GM12878 (cell line): ENCODE measurements at regions not wholly inside any gene's neighbourhood (a gene's known extent, or its start where the extent isn't known, plus 50 kb on each side); places are given as distances from the start of the nearest gene placed in this dataset.

ENCODE experiments used
- ATAC-seq: fragments of 200-7000 bp; cut with Tn5 transposase; 3 replicates; pipeline ENCODE4 v1.9.1; 2020; ENCODE audit warnings: mild to moderate bottlenecking, moderate library complexity
- BruUV-seq: library from RNA; stranded (reverse); fragments of 400-500 nt; replicated peaks from 2 replicates; lab custom pipeline; 2021; lab: Mats Ljungman, UMichigan
- CTCF ChIA-PET: fragments of 300-600 bp; sonication (Branson Sonifier 250); formaldehyde crosslinking; extraction: SDS; loops from one replicate; lab custom pipeline; 2021; ENCODE audit warnings: inconsistent platforms; lab: Yijun Ruan, JAX
- POLR2A ChIA-PET: fragments of 350-600 bp; formaldehyde crosslinking; extraction: SDS; loops from one replicate; lab custom pipeline; 2021; ENCODE audit warnings: inconsistent platforms; lab: Charles Lee
- RAD21 ChIA-PET: fragments of 300-600 bp; sonication (Branson Sonifier 250); formaldehyde crosslinking; loops from one replicate; lab custom pipeline; 2023; ENCODE audit warnings: antibody characterized with exemption; ENCODE audit not compliant: unreplicated experiment; lab: Charles Lee
- SMC1A ChIA-PET: fragments of 300-600 bp; sonication (Branson Sonifier 250); formaldehyde crosslinking; loops from one replicate; lab custom pipeline; 2023; ENCODE audit not compliant: unreplicated experiment, uncharacterized antibody; lab: Charles Lee
- DNase-seq: peaks from one replicate; pipeline ENCODE4 v3.0.0-alpha.2; 2011; ENCODE audit warnings: low read depth, low spot score
- FAIRE-seq: peaks from 3 replicates; lab custom pipeline; 2011; peaks lifted over from hg19 to GRCh38; lab: Jason Lieb, UNC
- H2AFZ ChIP-seq: 2 replicates; pipeline ENCODE4 v1.6.0; 2011; ENCODE audit warnings: low read depth, low read length, control low read depth; ENCODE audit not compliant: control insufficient read depth
- H3K27ac ChIP-seq: 2 replicates; pipeline ENCODE4 v1.5.1; 2011; ENCODE audit warnings: control low read depth; ENCODE audit not compliant: control insufficient read depth, insufficient read depth
- H3K27me3 ChIP-seq, 2 experiments: replicated peaks in 1 of 2; 2 replicates each; pipeline versions ENCODE4 v1.6.0 to v1.6.1; 2011; ENCODE audit warnings: low read length in 1 of 2; ENCODE audit not compliant: control insufficient read depth in 2 of 2, insufficient read depth in 2 of 2
- H3K36me3 ChIP-seq, 2 experiments: 2 replicates each; pipeline ENCODE4 v1.5.1; 2011; ENCODE audit warnings: low read length in 1 of 2; ENCODE audit not compliant: control insufficient read depth in 2 of 2, insufficient read depth in 2 of 2
- H3K4me1 ChIP-seq: 2 replicates; pipeline ENCODE4 v1.6.1; 2011; ENCODE audit warnings: mild to moderate bottlenecking, low read length, moderate library complexity, mixed read lengths; ENCODE audit not compliant: control insufficient read depth, insufficient read depth
- H3K4me2 ChIP-seq: 2 replicates; pipeline ENCODE4 v1.6.0; 2011; ENCODE audit warnings: control low read depth; ENCODE audit not compliant: control insufficient read depth, insufficient read depth
- H3K4me3 ChIP-seq: fragments of 200-600 bp; sonication (generic); 2 replicates; pipeline ENCODE4 v1.5.1; 2016
- H3K79me2 ChIP-seq: 2 replicates; pipeline ENCODE4 v1.6.0; 2011; ENCODE audit warnings: low read length; ENCODE audit not compliant: control insufficient read depth, insufficient read depth
- H3K9ac ChIP-seq: 2 replicates; pipeline ENCODE4 v1.8.0; 2011; ENCODE audit warnings: low read length, control low read depth, mixed read lengths; ENCODE audit not compliant: control insufficient read depth, insufficient read depth
- H3K9me3 ChIP-seq: replicated peaks from 3 replicates; pipeline ENCODE4 v1.5.1; 2011; ENCODE audit warnings: mild to moderate bottlenecking, low read length; ENCODE audit not compliant: control insufficient read depth, insufficient read depth
- H4K20me1 ChIP-seq: 2 replicates; pipeline ENCODE4 v1.6.0; 2011; ENCODE audit not compliant: control insufficient read depth, insufficient read depth
- GATAD2B ChIP-seq: fragments of 450-650 bp; conservative IDR thresholded peaks from 2 replicates; pipeline ENCODE4 v1.6.1; 2017; ENCODE audit warnings: low read depth, mild to moderate bottlenecking, moderate library complexity
- IKZF1 ChIP-seq: fragments of 450-650 bp; conservative IDR thresholded peaks from 2 replicates; pipeline ENCODE4 v1.6.1; 2017; ENCODE audit warnings: antibody characterized with exemption, mild to moderate bottlenecking
- KAT2A ChIP-seq: conservative IDR thresholded peaks from 2 replicates; pipeline ENCODE4 v1.6.1; 2011; ENCODE audit warnings: low read depth, low read length; ENCODE audit not compliant: control insufficient read depth
- MEF2B ChIP-seq: fragments of 450-650 bp; IDR thresholded peaks from 2 replicates; pipeline ENCODE4 v1.6.1; 2018; ENCODE audit warnings: mild to moderate bottlenecking, moderate library complexity; ENCODE audit not compliant: partially characterized antibody, poor library complexity, severe bottlenecking
- RCOR1 ChIP-seq: conservative IDR thresholded peaks from 2 replicates; pipeline ENCODE4 v1.6.1; 2012; ENCODE audit warnings: low read depth, low read length, improper control_type of control experiment
- RELA ChIP-seq: fragments of 450-650 bp; IDR thresholded peaks from 2 replicates; pipeline ENCODE4 v1.8.0; 2014; ENCODE audit warnings: borderline replicate concordance; ENCODE audit not compliant: partially characterized antibody
- TCF12 ChIP-seq: IDR thresholded peaks from 2 replicates; pipeline ENCODE4 v1.6.1; 2011; ENCODE audit warnings: low read depth, mild to moderate bottlenecking, low read length
- YBX1 ChIP-seq: fragments of 450-650 bp; IDR thresholded peaks from 2 replicates; pipeline ENCODE4 v1.6.1; 2016; ENCODE audit warnings: antibody characterized with exemption
- ZNF24 ChIP-seq: fragments of 450-650 bp; IDR thresholded peaks from 2 replicates; pipeline ENCODE4 v1.6.1; 2017; ENCODE audit warnings: antibody characterized with exemption, mild to moderate bottlenecking
- whole genome bisulfite sequencing: methylation state at CpG from one replicate; pipeline ENCODE4 v1.1.6; 2016; ENCODE audit warnings: low lambda C conversion rate; ENCODE audit not compliant: insufficient replicate concordance, insufficient coverage; ENCODE audit errors: missing lambda C conversion rate; 5-methylcytosine and 5-hydroxymethylcytosine counted together
- in situ Hi-C: fragments of 300-500 bp; cut with MboI; formaldehyde crosslinking; loops from 9 replicates; pipeline ENCODE4 v1.14.3; 2018; ENCODE audit warnings: mixed read lengths
- intact Hi-C: fragments of 100-400 bp; cut with micrococcal nuclease; formaldehyde crosslinking; loops from one replicate; pipeline ENCODE4 v1.14.2; 2022; ENCODE audit not compliant: unreplicated experiment
- TF ChIP-seq, protein P1 (sequence below): fragments of 450-650 bp; IDR thresholded peaks from 2 replicates; pipeline ENCODE4 v1.6.1; 2017; ENCODE audit warnings: mild to moderate bottlenecking, moderate library complexity
- TF ChIP-seq, protein P2 (sequence below): IDR thresholded peaks from 2 replicates; pipeline ENCODE4 v1.6.1; 2011; ENCODE audit warnings: borderline replicate concordance, low read depth, mild to moderate bottlenecking, moderate library complexity, low read length; ENCODE audit not compliant: insufficient read depth, poor library complexity, severe bottlenecking
- TF ChIP-seq, protein P3 (sequence below): fragments of 450-650 bp; formaldehyde crosslinking; IDR thresholded peaks from 2 replicates; pipeline ENCODE4 v1.5.0; 2022; ENCODE audit warnings: mild to moderate bottlenecking, missing genetic modification characterization

DNA sequence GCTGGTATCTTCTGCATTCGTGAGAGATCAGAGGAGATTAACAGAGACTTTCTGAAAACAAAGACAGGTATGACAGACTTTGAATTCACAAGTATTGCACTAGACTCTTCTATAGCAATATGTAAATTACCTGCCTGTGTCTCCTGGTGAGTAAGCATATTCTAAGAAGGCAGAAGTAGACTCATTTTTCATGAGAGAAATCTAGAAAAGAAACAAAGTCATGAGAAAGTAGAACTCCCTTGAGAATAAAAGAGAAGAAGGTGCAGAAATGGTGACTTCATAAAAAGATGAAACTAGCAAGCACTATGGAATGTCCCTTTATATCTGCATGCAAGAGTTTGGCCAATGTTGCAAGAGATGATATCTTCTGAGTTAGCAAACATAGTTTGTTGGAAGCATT lies 419.8 kb downstream of the DMRT2 start:
- H3K36me3 ChIP-seq, result no peaks in the 10 kb centered on the region
- ChIA-PET POLR2A (interaction anchor here (0.7 kb wide), 1 partner anchor 463 kb away, joined by 6 read pairs; no protein-coding TSS in a partner anchor), SMC1A (interaction anchor here (1.1 to 2.2 kb wide), 7 partner anchors 9 to 136 kb away, joined by 3 to 12 read pairs (median 4); no protein-coding TSS in a partner anchor), RAD21 (interaction anchor here (0.7 to 1.8 kb wide), 8 partner anchors 20 to 406 kb away, joined by 3 to 7 read pairs (median 4); no protein-coding TSS in a partner anchor), CTCF (no interaction called here)
- H3K79me2 ChIP-seq, result no peaks in the 10 kb centered on the region
- ATAC-seq (peak; percentile 95), FAIRE-seq (no peak), DNase-seq (peak; percentile 68)
- WGBS, result 15% methylated on average over 1 of the region's 1 CpG
- intact Hi-C loops (loop anchor here (2.0 to 10.0 kb wide), 3 partner anchors 67 to 615 kb away; no protein-coding TSS in a partner anchor), in situ Hi-C loops (loop anchor here (25.0 kb wide), 1 partner anchor 392 kb away; no protein-coding TSS in a partner anchor)
- no TSS peak for BruUV-seq
- H3K9me3 ChIP-seq, result peaks cover 3% of the 10 kb centered on the region; the same call in 1 of the 3 replicates
- no peak overlapping the region; the same call in 1 of the 2 replicates for H2AFZ ChIP-seq
- peak overlapping the region; percentile 42; the same call in 1 of the 2 replicates for H3K4me2 ChIP-seq
- no peak overlapping the region for H3K9ac ChIP-seq
- H3K27me3 ChIP-seq, result no peaks in the 10 kb centered on the region
- H4K20me1 ChIP-seq, result no peaks in the 10 kb centered on the region
- H3K27ac ChIP-seq, result peak overlapping the region; percentile 44; the same call in 1 of the 2 replicates
- no peak overlapping the region for H3K4me3 ChIP-seq
- H3K4me1 ChIP-seq, result peaks cover 17% of the 10 kb centered on the region
- TF ChIP-seq TCF12, result no peak
- TF ChIP-seq, protein P1, sequence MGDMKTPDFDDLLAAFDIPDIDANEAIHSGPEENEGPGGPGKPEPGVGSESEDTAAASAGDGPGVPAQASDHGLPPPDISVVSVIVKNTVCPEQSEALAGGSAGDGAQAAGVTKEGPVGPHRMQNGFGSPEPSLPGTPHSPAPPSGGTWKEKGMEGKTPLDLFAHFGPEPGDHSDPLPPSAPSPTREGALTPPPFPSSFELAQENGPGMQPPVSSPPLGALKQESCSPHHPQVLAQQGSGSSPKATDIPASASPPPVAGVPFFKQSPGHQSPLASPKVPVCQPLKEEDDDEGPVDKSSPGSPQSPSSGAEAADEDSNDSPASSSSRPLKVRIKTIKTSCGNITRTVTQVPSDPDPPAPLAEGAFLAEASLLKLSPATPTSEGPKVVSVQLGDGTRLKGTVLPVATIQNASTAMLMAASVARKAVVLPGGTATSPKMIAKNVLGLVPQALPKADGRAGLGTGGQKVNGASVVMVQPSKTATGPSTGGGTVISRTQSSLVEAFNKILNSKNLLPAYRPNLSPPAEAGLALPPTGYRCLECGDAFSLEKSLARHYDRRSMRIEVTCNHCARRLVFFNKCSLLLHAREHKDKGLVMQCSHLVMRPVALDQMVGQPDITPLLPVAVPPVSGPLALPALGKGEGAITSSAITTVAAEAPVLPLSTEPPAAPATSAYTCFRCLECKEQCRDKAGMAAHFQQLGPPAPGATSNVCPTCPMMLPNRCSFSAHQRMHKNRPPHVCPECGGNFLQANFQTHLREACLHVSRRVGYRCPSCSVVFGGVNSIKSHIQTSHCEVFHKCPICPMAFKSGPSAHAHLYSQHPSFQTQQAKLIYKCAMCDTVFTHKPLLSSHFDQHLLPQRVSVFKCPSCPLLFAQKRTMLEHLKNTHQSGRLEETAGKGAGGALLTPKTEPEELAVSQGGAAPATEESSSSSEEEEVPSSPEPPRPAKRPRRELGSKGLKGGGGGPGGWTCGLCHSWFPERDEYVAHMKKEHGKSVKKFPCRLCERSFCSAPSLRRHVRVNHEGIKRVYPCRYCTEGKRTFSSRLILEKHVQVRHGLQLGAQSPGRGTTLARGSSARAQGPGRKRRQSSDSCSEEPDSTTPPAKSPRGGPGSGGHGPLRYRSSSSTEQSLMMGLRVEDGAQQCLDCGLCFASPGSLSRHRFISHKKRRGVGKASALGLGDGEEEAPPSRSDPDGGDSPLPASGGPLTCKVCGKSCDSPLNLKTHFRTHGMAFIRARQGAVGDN, result peak; percentile 45; the same call in 1 of the 2 replicates
- 0 out of 2 replicates have a peak, but pooled peaks have one; percentile 35 for TF ChIP-seq GATAD2B
- TF ChIP-seq YBX1, result no peak
- TF ChIP-seq, protein P2, sequence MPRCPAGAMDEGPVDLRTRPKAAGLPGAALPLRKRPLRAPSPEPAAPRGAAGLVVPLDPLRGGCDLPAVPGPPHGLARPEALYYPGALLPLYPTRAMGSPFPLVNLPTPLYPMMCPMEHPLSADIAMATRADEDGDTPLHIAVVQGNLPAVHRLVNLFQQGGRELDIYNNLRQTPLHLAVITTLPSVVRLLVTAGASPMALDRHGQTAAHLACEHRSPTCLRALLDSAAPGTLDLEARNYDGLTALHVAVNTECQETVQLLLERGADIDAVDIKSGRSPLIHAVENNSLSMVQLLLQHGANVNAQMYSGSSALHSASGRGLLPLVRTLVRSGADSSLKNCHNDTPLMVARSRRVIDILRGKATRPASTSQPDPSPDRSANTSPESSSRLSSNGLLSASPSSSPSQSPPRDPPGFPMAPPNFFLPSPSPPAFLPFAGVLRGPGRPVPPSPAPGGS, result peak; percentile 78
- TF ChIP-seq, protein P3, sequence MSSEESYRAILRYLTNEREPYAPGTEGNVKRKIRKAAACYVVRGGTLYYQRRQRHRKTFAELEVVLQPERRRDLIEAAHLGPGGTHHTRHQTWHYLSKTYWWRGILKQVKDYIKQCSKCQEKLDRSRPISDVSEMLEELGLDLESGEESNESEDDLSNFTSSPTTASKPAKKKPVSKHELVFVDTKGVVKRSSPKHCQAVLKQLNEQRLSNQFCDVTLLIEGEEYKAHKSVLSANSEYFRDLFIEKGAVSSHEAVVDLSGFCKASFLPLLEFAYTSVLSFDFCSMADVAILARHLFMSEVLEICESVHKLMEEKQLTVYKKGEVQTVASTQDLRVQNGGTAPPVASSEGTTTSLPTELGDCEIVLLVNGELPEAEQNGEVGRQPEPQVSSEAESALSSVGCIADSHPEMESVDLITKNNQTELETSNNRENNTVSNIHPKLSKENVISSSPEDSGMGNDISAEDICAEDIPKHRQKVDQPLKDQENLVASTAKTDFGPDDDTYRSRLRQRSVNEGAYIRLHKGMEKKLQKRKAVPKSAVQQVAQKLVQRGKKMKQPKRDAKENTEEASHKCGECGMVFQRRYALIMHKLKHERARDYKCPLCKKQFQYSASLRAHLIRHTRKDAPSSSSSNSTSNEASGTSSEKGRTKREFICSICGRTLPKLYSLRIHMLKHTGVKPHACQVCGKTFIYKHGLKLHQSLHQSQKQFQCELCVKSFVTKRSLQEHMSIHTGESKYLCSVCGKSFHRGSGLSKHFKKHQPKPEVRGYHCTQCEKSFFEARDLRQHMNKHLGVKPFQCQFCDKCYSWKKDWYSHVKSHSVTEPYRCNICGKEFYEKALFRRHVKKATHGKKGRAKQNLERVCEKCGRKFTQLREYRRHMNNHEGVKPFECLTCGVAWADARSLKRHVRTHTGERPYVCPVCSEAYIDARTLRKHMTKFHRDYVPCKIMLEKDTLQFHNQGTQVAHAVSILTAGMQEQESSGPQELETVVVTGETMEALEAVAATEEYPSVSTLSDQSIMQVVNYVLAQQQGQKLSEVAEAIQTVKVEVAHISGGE (CRISPR knock-in tag), result no peak
- no peak for TF ChIP-seq RCOR1
- no peak for TF ChIP-seq RELA
- no peak for TF ChIP-seq ZNF24
- no peak for TF ChIP-seq KAT2A
- peak; percentile 96 for TF ChIP-seq MEF2B
- peak; percentile 26; the same call in 1 of the 2 replicates for TF ChIP-seq IKZF1
